HG03521 (cell line): ENCODE measurements at regions not wholly inside any gene's neighbourhood (a gene's known extent, or its start where the extent isn't known, plus 50 kb on each side); places are given as distances from the start of the nearest gene placed in this dataset.

Source experiments
- ATAC-seq: cut with Tn5 transposase; IDR thresholded peaks from one replicate; pipeline ENCODE4 v1.9.1; 2021; ENCODE audit warnings: mild to moderate bottlenecking, moderate library complexity; ENCODE audit not compliant: unreplicated experiment

DNA sequence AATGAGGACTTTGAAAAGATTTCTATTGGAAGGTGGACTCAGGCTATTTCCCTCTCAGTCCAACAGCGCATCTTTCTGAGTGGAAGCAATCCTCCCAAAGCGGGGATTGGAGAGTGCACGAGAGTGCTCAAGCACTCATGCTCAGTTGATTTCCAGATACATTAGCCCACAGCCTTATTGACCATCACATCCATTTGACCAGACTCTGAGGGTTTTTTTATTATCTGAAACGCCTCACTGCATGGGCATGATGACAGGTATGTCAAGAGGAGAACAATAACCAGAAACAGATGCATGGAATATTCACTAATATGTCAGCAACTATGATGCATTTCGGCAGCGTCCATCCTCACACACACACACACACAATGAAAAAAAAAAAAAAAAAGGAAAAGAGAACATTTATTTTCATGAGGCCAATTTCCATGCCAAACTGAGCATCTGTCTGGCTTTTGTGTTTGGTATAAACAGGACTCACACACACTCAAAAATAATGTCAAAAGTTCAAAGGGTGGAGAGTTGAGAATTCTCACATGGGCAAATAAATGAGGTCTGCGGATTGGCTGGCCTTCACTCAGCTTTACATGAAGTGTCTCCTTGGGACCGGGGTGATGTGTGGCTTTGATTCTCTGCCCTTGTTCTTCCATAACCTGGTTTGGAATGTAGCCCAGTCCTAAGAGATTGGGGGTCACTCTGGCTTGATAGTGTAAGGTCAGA lies 371.6 kb downstream of the MCTP2 start:
- no peak for ATAC-seq

DNA sequence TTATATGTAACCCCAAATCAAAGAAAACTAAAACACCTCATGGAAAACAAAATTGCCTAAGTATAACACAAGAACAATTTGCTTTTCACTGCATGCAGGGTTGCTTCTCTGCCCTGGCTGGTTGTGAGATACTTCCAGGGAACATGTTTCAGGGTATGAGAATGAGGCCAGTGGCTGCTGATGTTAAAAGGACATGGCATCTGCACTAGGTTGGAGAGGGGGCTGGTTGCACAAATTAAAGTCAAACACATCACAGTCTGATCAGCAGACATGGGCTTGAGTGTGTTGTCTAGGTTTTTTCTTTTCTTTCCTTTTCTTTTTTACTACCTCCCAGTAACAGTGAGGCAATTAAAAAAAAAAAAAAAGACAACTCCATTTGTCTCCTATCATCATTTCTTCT lies 374.9 kb downstream of the MCTP2 start:
- no peak for ATAC-seq

DNA sequence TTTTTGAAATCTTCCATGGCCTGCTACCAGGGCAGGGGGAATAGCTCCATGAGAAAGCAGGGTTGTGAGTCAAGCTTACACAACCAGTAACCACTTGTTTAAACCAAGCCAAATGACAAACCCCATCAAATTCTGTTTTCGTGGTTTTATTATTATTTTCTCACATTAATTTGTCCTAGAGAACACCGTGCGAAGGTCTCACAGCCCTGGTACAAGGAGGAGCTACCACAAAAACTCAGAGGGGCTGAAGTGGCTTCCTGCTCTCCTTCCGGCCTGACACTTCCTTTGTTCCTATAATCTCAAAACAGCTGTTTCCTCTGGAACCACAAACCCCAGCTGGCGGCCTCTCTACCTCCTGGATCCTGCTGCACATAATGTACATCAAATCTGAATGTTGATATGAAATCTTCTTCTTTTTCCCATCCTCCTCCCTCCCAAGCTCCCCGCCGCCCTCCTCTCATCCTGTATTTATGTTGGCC lies 375.9 kb downstream of the MCTP2 start:
- no peak for ATAC-seq

DNA sequence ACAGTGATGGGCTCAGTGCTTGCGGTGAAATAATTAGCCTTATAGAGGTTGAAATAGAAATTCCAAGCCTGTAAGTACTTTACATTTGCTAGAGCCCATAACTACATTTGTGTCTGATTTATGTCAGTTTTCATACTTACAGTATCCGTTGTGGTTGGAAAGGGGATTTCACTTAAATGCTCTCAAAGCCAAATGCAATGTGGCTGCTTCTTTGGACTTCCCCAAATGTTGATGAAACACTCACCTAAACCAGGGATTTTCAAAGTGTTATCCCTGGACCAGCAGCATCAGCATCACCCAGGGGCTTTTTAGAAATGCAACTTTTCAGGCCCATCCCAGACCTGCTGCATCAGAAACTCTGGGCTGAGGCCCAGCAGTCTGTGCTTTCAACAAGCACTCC lies 378.7 kb downstream of the MCTP2 start:
- ATAC-seq: no peak

DNA sequence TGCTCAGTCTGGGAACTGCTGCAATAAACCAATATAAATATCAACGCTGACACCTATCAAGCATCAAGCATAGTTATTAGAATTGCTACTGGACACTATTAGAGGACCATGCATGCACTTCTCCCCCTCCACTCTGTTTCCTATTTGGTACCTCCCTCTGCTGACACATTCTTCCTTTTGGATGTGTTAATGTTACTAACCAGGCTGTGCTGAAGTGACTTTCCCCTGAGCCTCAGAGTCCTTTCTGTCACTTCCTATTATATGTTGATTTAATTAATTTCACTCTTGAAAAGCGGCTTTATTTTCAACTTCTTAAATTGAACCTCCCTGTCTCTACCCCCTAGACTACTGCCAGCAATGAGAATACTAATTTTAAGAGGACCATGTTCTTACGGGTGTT lies 379.1 kb downstream of the MCTP2 start:
- no peak for ATAC-seq

DNA sequence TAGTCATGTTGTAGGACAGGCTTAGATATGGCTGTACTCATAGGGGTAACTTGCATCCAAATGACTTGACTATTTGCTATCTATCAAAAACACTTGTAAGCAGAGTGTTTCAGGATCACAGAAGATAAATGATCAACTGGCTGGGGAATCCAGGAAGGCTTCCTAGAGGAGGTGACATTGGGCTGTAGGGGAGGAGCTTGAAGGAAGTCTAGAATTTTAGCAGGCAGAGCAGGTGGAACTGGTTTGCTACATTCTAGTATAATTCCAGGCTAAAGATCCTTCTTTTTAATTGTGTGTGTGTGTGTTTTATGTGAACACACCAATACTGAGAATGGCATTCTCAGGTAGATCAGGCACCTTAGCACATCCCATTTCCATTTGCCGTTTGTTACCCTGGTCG lies 380.3 kb downstream of the MCTP2 start:
- ATAC-seq: no peak

DNA sequence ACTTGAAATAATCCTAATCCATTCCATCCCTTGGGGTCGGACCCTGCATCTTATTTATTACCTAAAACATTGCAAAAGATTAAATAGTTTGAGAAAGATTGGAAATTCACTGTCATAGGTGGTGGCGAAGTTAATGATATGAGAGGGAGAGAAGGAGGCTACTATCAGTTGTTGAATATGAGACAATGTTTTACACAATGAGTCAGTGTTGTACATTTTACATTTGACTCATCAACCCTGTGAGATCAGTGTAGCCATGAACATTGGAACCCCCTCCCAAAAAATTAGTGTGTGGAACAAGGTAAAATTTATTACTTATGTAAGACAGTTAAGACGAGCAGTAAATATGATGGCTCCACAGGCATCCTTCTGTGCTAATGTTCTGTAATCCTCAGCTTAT lies 384.3 kb downstream of the MCTP2 start:
- ATAC-seq: no peak

DNA sequence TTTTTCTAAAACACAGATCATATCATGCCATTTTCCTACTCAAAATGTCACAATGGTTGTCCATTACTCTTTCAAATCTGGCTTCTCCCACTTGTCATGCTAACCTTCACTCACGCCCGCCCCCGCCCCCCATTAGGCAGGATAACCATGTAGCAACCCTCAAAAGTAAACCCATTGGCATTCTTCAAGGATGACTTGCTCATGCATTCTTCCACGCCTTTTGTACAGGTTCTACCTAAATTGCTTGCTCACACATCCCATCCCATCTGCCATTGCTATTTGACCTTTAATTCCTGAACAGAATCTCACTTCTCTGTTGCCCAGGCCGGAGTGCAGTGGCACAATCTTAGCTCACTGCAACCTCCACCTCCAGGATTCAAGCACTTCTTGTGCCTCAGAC lies 389.3 kb downstream of the MCTP2 start:
- ATAC-seq: no peak

DNA sequence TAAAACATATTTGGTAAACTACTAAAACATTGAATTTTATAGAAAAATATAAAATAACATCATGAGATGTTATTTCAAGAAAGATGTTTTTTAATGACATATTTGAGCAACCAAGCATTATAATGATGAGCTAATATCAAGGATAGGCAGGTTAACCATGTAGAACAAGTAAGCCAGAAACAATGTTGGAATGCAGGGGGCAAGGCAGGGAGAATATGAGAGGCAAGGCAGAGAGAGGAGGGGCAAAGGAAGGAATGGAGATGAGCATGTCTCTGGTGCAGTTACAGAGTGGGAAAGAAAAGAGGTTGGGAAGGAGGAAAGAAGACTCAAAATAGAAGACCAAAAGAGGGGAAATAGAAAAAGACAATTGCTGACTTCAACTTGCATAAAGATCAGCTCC lies 390.4 kb downstream of the MCTP2 start:
- ATAC-seq: no peak

DNA sequence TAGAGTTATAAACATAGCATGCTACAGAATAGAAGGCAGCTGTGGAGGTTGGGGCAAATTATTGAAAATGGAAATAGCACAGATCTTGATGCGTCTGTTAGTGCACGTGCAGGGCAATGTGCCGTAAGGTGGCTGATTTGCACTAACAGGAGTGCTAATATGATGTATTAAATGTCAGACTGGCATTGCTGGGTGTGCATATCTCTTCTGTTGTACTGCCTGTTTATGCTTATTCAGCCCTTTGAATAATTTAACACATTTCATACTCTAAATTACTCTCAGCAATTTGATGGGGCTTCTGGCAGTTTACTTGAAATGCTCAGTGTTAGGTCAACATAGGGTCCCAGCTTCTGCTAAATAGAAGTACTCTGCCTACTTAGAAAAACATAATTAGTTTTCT lies 395.6 kb downstream of the MCTP2 start:
- ATAC-seq: no peak

DNA sequence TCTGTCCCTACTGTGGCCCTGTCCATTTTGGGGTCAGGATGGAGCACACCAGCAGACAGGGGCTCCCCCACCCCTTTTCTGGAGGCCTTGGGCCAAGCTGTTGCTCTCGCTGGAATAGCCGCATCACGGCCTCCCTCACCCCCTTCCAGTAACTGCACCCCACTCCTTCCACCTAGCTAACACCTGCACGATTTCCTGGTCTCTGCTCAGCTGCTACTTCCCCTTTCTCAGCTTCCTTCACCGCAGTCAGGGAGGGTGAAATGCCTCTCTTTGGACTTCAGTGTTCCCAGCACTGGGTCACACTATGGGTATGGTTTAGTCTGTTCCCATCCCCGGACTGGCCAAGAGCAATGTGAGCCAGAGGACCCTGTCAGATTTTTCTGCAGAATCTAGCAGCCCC lies 400.2 kb downstream of the MCTP2 start:
- ATAC-seq: no peak

DNA sequence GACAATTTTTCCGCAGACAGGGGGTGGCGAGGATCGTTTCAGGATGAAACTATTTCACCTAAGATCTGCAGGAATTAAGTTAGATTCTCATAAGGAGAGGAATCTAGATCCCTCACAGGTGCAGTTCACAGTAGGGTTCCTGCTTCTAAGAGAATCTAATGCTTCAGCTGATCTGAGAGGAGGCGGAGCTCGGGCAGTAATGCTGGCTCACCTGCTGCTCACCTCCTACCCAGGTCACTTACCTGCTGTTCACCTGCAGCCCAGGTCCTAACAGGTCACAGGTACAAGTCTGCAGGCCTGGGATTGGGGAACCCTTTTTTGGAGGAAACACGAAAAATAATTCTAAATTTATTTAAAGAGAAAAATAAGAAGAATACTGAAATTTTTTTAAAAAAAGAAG lies 406.8 kb downstream of the MCTP2 start:
- ATAC-seq: no peak

DNA sequence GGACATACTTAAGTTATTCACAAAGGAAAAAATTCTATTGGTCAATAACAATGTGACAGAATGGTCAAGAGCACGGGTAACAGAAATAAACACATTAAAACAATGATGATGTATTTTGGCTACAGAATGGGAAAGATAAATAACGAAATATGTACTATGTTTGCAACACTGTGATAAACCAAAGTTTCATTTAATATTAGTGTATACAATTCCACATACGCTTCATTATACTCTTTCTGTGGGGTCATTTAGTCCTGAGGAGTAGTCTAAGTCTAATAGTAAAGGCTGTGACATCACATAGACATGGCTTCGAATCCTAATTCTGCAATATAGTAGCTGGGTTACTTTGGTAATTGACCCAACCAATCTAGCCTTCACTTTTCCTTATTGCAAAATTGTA lies 408.3 kb downstream of the MCTP2 start:
- no peak for ATAC-seq

DNA sequence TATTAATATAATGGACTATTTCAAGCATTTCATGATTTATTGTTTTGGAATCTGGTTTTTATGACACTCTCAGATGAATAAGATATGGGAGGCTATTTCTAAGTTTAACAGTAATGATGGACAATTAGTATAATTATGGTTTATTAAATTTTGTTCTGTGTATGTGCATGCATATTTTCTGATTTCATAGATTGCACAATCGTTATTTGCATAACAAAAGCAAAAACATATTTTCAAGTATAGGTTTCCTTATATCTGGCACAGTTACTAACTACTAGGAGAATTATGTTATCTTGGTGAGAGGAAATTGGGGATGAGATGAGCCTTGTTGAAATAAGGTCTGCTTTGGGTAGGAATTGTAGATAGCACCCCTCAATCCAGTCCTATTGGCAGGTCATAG lies 413.1 kb downstream of the MCTP2 start:
- no peak for ATAC-seq

DNA sequence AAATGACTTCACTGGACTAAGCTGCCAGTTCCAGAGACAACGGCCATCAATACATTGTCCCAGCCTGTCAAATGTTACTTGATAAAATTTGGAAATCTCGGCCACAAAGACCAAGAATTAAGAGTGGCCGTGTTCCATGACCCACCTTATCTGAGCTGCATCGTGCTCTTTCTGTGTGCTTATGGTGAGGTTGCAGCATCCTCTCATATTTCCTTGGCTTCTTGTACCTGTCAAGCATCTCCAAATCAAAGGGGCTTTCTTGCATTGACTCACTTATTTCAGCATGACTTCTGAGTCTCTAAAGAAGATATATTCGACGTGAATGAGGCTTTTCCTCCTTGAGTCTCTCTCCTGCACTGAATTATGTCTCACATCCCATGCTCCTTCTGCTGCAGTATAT lies 421.7 kb downstream of the MCTP2 start:
- no peak for ATAC-seq

DNA sequence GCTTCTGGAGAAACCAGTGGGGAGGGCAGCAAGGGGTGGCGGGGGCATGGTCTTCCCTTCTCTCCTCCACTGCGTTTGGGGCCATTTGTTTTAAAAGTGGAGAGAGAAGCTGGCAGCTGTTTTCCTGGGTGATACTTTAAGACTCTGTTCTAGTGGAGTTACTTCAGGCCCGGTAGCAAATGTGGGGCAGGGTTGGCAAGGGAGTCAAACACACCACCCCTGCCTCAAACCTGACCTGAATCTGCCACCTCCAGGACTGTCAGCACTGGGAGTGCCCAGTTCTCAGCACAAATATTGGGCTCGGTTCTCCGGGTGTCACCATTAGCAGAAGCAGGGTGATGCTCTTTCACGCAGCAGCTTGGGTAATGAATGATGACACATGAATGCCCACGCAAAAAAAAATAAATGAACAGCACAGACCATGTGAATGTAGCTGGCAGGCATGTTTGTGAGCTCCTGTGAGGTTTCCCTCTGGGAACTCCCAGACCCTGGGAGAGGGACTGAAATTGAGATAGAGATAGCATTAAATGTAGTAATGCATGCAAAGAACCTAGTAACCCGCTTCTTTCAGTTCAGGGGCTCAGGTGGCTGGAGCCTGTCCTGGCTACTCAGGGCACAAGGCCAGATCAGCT lies 424.0 kb downstream of the MCTP2 start:
- ATAC-seq: no peak

DNA sequence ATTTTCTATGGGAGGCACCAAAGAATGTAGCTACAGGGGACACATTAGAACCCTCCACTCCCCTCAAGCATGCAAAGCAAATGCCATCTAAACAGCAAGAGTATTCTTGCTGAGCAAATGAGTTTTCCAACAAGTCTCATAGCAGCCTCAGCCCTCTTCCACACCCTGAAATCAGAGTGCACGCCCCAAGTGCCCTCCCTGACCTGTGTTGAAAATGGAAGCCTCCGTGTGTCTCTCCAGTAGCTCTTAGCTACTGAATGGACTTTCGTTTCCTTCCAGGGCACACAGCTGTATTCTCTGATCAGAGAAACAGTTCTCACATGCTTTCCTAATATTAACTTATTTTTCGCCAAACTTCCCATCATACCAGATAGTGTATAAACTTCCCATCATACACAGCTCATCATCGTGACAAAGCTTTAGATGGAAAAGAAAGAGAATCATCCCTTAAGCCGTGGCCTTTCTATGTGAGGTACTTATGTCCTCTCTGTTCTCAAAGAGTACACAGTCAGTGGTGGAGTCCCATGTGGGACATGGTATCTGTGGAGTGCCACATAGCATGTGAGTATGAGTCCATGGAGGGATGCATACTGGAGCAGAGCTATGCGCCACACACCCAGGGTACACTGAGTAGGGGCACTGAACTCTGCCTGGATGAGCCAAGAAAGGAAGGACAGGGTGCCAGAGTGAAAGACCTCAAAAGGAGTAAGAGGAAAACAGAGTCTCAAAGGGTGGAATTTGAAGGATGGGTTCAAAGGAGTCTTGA lies 434.5 kb downstream of the MCTP2 start:
- no peak for ATAC-seq

DNA sequence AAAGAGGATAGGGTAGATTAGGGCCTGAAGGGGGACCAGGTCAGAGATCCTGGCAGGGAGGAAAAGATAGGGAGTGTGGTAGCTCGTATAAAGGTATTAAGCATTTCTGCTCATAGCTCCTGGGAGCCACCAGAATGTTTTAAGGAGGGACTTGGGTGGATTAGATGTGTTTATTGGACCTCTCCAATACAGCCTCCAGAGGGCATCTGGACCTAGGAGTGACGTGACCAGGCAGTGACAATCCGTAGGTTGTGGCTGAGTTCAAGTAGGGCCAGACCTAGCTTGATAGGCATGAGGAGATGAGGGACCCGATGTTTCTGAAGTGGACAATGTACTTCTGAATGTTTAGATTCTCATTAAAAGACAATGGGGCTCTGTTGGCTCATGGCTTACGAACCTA lies 435.2 kb downstream of the MCTP2 start:
- ATAC-seq: no peak

DNA sequence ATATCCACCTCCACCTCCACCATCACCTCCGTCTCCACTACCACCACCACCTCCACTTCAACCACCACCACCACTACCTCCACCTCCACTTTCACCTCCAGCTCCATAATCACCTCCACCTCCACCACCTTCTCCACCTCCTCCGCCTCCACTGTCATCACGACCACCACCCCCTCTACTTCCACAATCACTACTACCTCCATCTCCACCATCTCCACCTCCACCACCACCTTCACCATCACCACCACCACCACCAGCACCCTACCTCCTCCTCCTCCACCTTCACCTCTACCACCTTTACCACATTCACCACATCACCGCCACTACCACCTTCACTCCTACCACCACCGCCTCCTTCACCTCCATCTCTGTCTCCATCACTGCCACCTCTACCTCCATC lies 435.7 kb downstream of the MCTP2 start:
- no peak for ATAC-seq

DNA sequence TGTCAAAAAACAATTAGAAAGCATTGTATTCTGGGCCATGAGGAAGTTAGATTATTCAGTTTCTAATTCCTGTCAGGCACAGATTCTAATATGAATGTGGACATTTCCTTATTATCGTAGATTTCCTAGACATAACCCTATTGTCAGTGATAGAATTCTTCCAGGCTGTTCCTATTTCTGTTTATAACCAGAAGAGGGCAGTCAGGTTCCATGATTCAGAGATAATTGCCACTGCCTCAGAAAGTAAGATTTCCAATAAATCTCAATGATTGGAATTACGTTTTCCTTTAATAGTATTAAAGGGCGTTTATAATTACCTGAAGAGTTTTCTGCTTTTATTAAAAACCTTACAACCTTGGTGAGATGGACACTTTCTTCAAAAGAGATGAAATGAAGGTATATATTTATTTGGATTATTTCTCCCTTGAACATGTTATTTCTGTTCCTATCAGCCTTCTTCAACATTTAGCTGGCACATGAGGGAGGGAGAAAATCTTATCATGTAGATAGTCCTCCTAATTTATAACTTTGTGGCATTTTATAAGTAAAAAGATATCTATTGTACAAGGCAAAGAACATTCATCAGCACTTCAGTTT lies 439.2 kb downstream of the MCTP2 start:
- ATAC-seq: no peak

DNA sequence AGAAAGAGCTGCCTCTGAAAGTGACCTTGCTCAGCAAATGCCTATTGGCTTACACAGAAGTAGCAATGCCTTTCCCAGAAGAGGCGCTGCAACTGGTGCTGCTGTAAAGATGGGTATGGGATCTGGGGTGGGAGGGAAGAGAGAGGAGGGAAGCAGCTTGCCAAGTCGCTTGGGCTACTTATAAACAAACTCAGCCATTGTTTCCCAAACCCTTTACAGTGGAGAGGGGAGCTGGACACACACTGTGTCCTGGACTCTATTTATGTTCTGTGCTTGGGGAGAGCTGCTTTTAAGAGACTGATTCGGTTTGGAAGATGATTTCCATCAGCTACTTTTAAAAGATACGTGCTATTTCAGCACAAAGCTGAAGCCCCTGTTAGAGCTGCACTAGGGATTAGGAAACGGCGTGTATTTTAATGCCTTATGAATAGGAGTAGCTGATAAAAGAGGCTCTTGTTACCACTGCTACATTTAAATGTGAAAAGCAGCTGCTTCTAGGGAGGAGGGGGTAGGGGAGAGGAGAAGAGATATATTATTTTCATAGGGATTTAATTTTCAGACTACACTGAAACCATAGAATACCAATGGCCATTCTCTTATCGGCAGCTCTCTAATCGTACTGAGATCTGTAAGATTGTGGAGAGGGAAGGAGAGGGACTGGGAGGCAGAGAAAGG lies 440.6 kb downstream of the MCTP2 start:
- no peak for ATAC-seq
